Body of pancreas (tissue), 4 donors: ENCODE measurements at regions not wholly inside any gene's neighbourhood (a gene's known extent, or its start where the extent isn't known, plus 50 kb on each side); places are given as distances from the start of the nearest gene placed in this dataset.

Experiments used
- POLR2A ChIP-seq, 3 donors: fragments of 450-650 bp; IDR thresholded peaks; one replicate each; pipeline ENCODE4 v1.6.1; 2016; ENCODE audit warnings: antibody characterized with exemption in 3 of 3, mild to moderate bottlenecking in 2 of 3
- TF ChIP-seq, protein P1 (sequence below), 7 experiments: fragments of 450-650 bp in 4 of 7; fragments of 200-600 bp in 3 of 7; sonication (generic) in 3 of 7; IDR thresholded peaks; one replicate each; pipeline ENCODE4 v1.5.1; 2016 to 2019; ENCODE audit warnings: antibody characterized with exemption in 7 of 7

GRCh38 chr5:154686490-154686889 is 68.7 kb upstream of the LARP1 start:
- TF ChIP-seq, protein P1, sequence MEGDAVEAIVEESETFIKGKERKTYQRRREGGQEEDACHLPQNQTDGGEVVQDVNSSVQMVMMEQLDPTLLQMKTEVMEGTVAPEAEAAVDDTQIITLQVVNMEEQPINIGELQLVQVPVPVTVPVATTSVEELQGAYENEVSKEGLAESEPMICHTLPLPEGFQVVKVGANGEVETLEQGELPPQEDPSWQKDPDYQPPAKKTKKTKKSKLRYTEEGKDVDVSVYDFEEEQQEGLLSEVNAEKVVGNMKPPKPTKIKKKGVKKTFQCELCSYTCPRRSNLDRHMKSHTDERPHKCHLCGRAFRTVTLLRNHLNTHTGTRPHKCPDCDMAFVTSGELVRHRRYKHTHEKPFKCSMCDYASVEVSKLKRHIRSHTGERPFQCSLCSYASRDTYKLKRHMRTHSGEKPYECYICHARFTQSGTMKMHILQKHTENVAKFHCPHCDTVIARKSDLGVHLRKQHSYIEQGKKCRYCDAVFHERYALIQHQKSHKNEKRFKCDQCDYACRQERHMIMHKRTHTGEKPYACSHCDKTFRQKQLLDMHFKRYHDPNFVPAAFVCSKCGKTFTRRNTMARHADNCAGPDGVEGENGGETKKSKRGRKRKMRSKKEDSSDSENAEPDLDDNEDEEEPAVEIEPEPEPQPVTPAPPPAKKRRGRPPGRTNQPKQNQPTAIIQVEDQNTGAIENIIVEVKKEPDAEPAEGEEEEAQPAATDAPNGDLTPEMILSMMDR (IDR thresholded peaks at IDR 0.05) = no peak
- TF ChIP-seq POLR2A (IDR thresholded peaks at IDR 0.05) = no peak
